ENCODE measurements at regions not wholly inside any gene's neighbourhood (a gene's known extent, or its start where the extent isn't known, plus 50 kb on each side); places are given as distances from the start of the nearest gene placed in this dataset.
"Not testable (repeated sequence)": the region's sequence is repeated elsewhere in the genome, so short reads cannot be mapped to it uniquely, and the experiment has no call there.

DNA sequence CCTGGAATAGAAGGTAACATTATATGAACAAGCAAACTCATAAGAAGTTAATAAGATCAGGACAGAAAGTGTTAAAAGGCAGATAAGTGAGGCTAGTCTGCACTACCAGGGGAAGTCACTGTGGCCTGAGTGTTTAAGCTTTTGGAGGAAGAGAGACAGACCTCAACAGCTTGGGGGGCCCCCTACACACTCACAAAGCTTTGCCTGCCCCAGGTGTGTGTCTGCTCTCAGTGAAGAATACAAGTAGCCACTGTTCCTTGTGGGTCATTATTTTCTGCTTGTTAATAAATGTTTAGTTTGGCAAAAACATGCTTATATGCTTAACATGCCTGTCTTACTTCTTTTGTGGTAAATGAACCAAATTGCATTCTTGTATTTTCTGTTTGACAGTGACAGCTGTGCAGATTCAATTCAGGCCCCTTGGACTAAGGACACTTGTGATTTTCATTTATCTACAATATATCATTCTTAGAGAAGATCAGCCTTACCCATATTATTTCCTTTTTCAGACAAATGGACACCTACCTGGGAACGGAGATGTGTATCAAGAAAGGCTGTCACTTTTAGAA lies 50.7 kb upstream of the C12orf71 start:
- H3K27me3 ChIP-seq (ENCODE audit: control insufficient read depth in 5 of 5, insufficient read depth in 4 of 5, low read length in 5 of 5), result no peaks in the 10 kb centered on the region

DNA sequence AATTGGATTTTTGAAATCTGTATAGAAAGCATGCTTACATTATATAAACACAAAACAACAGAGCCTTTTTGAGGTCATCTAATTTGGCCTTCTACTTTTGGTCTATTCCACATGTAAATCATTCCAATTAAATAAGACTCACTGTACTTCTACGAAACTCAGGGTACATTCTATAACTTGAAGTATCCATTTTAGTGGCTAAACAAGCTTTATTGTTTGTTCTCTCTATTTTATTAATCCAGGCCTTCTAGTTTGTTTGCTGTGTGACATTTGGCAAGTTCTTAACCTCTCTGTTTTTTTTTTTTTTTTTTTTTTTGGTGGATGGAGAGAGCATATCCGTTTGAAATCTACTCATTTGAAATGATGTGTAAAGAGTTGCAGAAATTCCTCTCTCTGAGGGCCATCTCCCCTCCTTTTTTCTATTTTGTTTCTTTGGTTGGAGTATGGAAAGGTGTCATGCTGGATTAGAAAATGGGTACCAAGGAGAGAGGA lies 58.1 kb upstream of the C12orf71 start:
- H3K9ac ChIP-seq (ENCODE audit: low read length in 5 of 5), result no peak overlapping the region
- H3K4me3 ChIP-seq (ENCODE audit: low read depth in 1 of 5, low read length in 5 of 5), result no peak overlapping the region

More for the DNA sequence above, 50.7 kb upstream of the C12orf71 start:
- no peaks in the 10 kb centered on the region for H3K36me3 ChIP-seq (ENCODE audit: control insufficient read depth in 5 of 5, insufficient read depth in 5 of 5, low read length in 5 of 5)
- H3K4me1 ChIP-seq (ENCODE audit: control insufficient read depth in 5 of 5, insufficient read depth in 5 of 5, low read length in 5 of 5), result no peaks in the 10 kb centered on the region
- H3K9me3 ChIP-seq (ENCODE audit: control insufficient read depth in 5 of 5, low read length in 5 of 5), result no peaks in the 10 kb centered on the region
- no peak overlapping the region for H3K27ac ChIP-seq (ENCODE audit: low read depth, low read length)
- H3K4me3 ChIP-seq (ENCODE audit: low read depth in 1 of 5, low read length in 5 of 5), result no peak overlapping the region
- H3K9ac ChIP-seq (ENCODE audit: low read length in 5 of 5), result no peak overlapping the region

DNA sequence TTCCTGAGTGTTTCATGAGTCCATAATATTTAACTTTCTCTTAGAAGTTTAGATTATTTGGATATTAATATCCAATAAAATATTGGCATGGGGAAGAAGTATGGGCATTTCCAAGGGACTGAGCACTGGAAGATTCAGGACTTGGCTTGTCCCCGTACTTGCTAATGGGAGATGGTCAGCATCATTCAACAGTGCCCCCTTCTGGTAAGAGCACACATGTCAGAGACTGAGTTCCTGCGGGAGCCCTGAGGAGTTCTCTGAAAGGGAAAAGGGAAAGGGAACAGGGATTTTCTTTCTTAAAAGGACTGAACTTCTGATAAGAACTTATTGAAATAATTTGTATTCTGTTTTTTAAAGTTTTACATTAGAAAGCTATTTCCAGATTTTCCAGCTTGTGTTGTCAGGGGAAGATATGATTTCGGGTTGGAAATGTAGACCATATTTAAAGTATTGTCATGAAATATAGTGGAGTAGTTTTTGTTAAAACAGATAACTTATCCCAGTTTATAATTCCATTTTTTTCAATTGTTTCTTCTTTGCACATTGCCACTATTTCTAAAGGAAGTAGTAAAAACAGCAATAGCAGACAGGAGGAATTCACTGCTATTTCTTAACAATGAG lies 59.8 kb upstream of the C12orf71 start:
- Histone ChIP-seq H3K27ac (ENCODE audit: low read depth, low read length) (no peak overlapping the region), H3K9ac (ENCODE audit: low read length in 5 of 5) (no peak overlapping the region), H3K27me3 (ENCODE audit: control insufficient read depth in 5 of 5, insufficient read depth in 4 of 5, low read length in 5 of 5) (no peaks in the 10 kb centered on the region), H3K4me3 (ENCODE audit: low read depth in 1 of 5, low read length in 5 of 5) (no peak overlapping the region), H3K9me3 (ENCODE audit: control insufficient read depth in 5 of 5, low read length in 5 of 5) (no peaks in the 10 kb centered on the region), H3K36me3 (ENCODE audit: control insufficient read depth in 5 of 5, insufficient read depth in 5 of 5, low read length in 5 of 5) (no peaks in the 10 kb centered on the region), H3K4me1 (ENCODE audit: control insufficient read depth in 5 of 5, insufficient read depth in 5 of 5, low read length in 5 of 5) (peaks cover 0 to 4% (median 0%) of the 10 kb centered on the region in 5 donors)

More for the DNA sequence above, 58.1 kb upstream of the C12orf71 start:
- no peaks in the 10 kb centered on the region for H3K27me3 ChIP-seq (ENCODE audit: control insufficient read depth in 5 of 5, insufficient read depth in 4 of 5, low read length in 5 of 5)
- H3K9me3 ChIP-seq (ENCODE audit: control insufficient read depth in 5 of 5, low read length in 5 of 5), result no peaks in the 10 kb centered on the region
- peaks cover 0 to 4% (median 0%) of the 10 kb centered on the region in 5 donors for H3K4me1 ChIP-seq (ENCODE audit: control insufficient read depth in 5 of 5, insufficient read depth in 5 of 5, low read length in 5 of 5)
- no peak overlapping the region for H3K27ac ChIP-seq (ENCODE audit: low read depth, low read length)
- H3K36me3 ChIP-seq (ENCODE audit: control insufficient read depth in 5 of 5, insufficient read depth in 5 of 5, low read length in 5 of 5), result no peaks in the 10 kb centered on the region

DNA sequence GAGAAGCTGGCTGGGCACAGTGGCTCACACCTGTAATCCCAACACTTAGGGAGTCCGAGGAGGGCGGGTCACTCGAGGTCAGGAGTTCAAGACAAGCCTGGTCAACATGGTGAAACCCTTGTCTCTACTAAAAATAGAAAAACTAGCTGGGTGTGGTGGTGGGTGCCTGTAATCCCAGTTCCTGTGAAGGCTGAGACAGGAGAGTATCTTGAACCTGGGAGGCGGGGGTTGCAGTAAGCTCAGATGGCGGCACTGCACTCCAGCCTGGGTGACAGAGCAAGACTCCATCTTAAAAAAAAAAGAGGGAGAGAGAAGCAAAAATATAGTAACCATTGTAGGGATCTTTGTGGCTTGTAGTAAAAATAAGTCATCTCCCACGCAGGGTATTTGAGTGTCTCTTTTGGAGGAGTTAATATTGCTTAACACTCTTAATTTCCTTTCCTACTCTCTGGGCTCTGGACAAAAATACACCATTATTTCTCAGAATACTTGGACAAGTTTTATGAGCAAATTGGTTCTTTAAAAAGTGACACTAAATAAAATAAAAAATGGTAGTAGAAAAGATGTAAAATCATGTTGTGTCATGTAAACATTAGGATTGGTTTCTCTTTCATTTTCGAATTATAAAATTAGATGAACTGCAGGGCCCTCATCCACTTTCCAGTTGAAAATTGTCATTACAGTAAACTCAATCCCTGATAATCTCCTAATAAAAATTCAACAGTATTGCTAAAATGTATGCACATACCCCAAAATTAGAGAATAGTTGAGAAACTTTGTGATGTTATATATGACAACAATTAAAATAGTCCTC lies 61.1 kb upstream of the C12orf71 start:
- Histone ChIP-seq H3K36me3 (ENCODE audit: control insufficient read depth in 5 of 5, insufficient read depth in 5 of 5, low read length in 5 of 5) (no peaks in the 10 kb centered on the region), H3K4me1 (ENCODE audit: control insufficient read depth in 5 of 5, insufficient read depth in 5 of 5, low read length in 5 of 5) (peaks cover 0 to 4% (median 0%) of the 10 kb centered on the region in 5 donors), H3K27ac (ENCODE audit: low read depth, low read length) (no peak overlapping the region), H3K9me3 (ENCODE audit: control insufficient read depth in 5 of 5, low read length in 5 of 5) (no peaks in the 10 kb centered on the region), H3K27me3 (ENCODE audit: control insufficient read depth in 5 of 5, insufficient read depth in 4 of 5, low read length in 5 of 5) (no peaks in the 10 kb centered on the region), H3K4me3 (ENCODE audit: low read depth in 1 of 5, low read length in 5 of 5) (no peak overlapping the region), H3K9ac (ENCODE audit: low read length in 5 of 5) (peak overlapping the region in 1 of 5 donors; percentile 51)

DNA sequence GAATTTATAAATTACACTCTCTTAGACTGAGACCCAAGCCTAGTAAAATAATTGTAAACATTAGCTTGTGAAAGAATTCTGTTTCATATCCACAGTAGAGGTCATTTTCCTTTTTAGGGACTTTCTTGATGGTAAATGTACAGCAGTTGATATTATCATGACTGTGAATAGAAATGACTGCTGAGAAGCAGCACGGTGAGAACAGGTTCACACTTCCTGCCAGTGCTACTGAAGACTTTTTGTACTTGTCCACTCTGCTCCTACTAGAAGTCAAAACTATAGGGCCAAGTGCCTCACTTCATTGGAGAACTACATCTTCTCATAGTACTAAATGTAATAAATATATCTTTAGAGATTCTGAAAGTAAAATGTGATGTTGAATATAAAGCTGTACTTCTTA lies 63.3 kb upstream of the C12orf71 start:
- not testable (repeated sequence) for H3K9me3 ChIP-seq (ENCODE audit: control insufficient read depth in 5 of 5, low read length in 5 of 5); H3K27ac ChIP-seq (ENCODE audit: low read depth, low read length); H3K27me3 ChIP-seq (ENCODE audit: control insufficient read depth in 5 of 5, insufficient read depth in 4 of 5, low read length in 5 of 5); H3K4me1 ChIP-seq (ENCODE audit: control insufficient read depth in 5 of 5, insufficient read depth in 5 of 5, low read length in 5 of 5); H3K9ac ChIP-seq (ENCODE audit: low read length in 5 of 5); H3K36me3 ChIP-seq (ENCODE audit: control insufficient read depth in 5 of 5, insufficient read depth in 5 of 5, low read length in 5 of 5); H3K4me3 ChIP-seq (ENCODE audit: low read depth in 1 of 5, low read length in 5 of 5)

DNA sequence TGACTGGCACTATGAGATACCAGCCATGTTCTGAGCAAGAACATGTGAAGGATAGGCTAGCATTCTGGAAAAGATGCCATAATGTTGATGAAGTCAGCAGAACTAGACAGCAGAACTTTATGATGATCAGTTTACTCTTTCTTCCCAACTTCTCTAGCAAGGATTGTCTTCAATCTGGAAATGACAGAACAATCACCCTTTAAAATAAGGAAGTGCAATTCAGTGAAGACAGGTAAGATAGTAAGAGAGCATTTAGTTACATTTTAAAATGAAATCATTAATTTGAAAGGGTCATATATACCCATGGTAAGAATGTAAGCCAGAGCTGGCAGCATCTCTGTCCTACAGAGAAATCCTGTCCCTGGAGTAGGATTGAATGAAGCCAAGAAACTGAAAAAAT lies 66.0 kb upstream of the C12orf71 start:
- no peak overlapping the region for H3K4me3 ChIP-seq (ENCODE audit: low read depth in 1 of 5, low read length in 5 of 5)
- no peak overlapping the region for H3K27ac ChIP-seq (ENCODE audit: low read depth, low read length)
- H3K36me3 ChIP-seq (ENCODE audit: control insufficient read depth in 5 of 5, insufficient read depth in 5 of 5, low read length in 5 of 5), result no peaks in the 10 kb centered on the region
- H3K27me3 ChIP-seq (ENCODE audit: control insufficient read depth in 5 of 5, insufficient read depth in 4 of 5, low read length in 5 of 5), result no peaks in the 10 kb centered on the region
- no peaks in the 10 kb centered on the region for H3K4me1 ChIP-seq (ENCODE audit: control insufficient read depth in 5 of 5, insufficient read depth in 5 of 5, low read length in 5 of 5)
- H3K9me3 ChIP-seq (ENCODE audit: control insufficient read depth in 5 of 5, low read length in 5 of 5), result no peaks in the 10 kb centered on the region
- H3K9ac ChIP-seq (ENCODE audit: low read length in 5 of 5), result no peak overlapping the region

DNA sequence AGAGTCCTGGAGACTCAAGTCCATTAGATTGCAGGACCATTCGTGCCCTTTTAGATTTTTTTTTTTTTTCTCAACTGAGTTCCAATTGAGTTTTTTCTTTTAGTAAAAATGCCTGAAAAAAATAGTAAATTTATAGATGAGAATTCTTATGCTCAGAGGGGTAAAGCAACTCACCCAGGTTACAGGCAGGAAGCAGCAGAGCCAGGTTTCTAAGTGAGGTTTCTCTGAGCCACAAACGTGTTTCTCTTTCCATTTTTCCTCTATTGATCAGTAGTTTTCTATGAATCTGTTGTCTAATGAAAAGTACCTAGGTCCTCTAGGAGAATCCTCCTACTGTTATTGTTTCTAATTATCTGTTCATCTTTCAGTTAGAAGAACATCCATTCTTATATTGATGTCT lies 66.4 kb upstream of the C12orf71 start:
- no peak overlapping the region for H3K27ac ChIP-seq (ENCODE audit: low read depth, low read length)
- H3K4me3 ChIP-seq (ENCODE audit: low read depth in 1 of 5, low read length in 5 of 5), result no peak overlapping the region
- no peaks in the 10 kb centered on the region for H3K27me3 ChIP-seq (ENCODE audit: control insufficient read depth in 5 of 5, insufficient read depth in 4 of 5, low read length in 5 of 5)
- no peak overlapping the region for H3K9ac ChIP-seq (ENCODE audit: low read length in 5 of 5)
- H3K36me3 ChIP-seq (ENCODE audit: control insufficient read depth in 5 of 5, insufficient read depth in 5 of 5, low read length in 5 of 5), result no peaks in the 10 kb centered on the region
- no peaks in the 10 kb centered on the region for H3K9me3 ChIP-seq (ENCODE audit: control insufficient read depth in 5 of 5, low read length in 5 of 5)
- H3K4me1 ChIP-seq (ENCODE audit: control insufficient read depth in 5 of 5, insufficient read depth in 5 of 5, low read length in 5 of 5), result no peaks in the 10 kb centered on the region

DNA sequence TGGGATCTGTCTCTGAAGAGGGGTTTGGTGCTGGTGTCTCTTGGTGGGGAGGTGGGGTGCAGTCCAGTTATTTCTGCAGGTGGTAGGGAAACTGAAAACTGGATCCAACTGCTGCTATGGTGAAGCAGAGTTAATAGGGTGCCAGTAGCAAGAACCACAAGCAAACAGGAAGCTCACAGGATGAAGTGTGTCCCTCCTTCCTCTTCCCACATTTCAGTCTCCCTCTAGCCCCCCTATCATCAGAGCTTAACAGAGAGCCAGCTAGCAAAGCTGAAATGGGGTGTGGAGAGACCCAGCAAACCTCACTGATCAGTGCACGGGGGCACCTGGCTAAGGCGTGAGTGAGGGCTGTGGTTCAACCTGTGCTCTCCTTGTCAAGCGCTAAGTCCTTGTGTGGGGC lies 69.1 kb upstream of the C12orf71 start:
- Histone ChIP-seq H3K27ac (ENCODE audit: low read depth, low read length) (no peak overlapping the region), H3K4me3 (ENCODE audit: low read depth in 1 of 5, low read length in 5 of 5) (no peak overlapping the region), H3K9me3 (ENCODE audit: control insufficient read depth in 5 of 5, low read length in 5 of 5) (no peaks in the 10 kb centered on the region), H3K27me3 (ENCODE audit: control insufficient read depth in 5 of 5, insufficient read depth in 4 of 5, low read length in 5 of 5) (no peaks in the 10 kb centered on the region), H3K36me3 (ENCODE audit: control insufficient read depth in 5 of 5, insufficient read depth in 5 of 5, low read length in 5 of 5) (no peaks in the 10 kb centered on the region), H3K4me1 (ENCODE audit: control insufficient read depth in 5 of 5, insufficient read depth in 5 of 5, low read length in 5 of 5) (no peaks in the 10 kb centered on the region), H3K9ac (ENCODE audit: low read length in 5 of 5) (no peak overlapping the region)

DNA sequence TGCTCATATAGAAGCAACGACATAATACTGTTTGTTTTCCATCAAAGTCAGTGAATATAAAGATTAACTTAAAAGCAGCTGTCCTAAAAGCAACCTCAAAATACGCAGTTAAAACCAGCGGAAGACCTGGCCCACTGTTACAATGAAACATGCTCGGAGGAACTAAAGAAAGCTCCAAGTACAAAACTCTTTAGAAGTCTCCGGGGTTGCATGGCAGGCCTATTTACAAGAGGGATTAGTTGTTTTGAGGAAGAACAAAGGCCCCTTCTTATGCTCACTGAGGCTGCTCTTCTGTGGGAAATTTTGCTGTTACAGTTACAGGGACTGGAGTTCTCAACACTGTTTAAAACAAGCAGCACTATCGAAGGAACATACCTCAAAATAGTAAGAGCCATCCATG lies 75.9 kb upstream of the C12orf71 start:
- Histone ChIP-seq H3K9ac (ENCODE audit: low read length in 5 of 5) (no peak overlapping the region), H3K36me3 (ENCODE audit: control insufficient read depth in 5 of 5, insufficient read depth in 5 of 5, low read length in 5 of 5) (no peaks in the 10 kb centered on the region), H3K4me1 (ENCODE audit: control insufficient read depth in 5 of 5, insufficient read depth in 5 of 5, low read length in 5 of 5) (no peaks in the 10 kb centered on the region), H3K27ac (ENCODE audit: low read depth, low read length) (no peak overlapping the region), H3K27me3 (ENCODE audit: control insufficient read depth in 5 of 5, insufficient read depth in 4 of 5, low read length in 5 of 5) (no peaks in the 10 kb centered on the region), H3K4me3 (ENCODE audit: low read depth in 1 of 5, low read length in 5 of 5) (no peak overlapping the region), H3K9me3 (ENCODE audit: control insufficient read depth in 5 of 5, low read length in 5 of 5) (no peaks in the 10 kb centered on the region)

Measured in subcutaneous abdominal adipose tissue (tissue), 5 donors.